Erythroblast (primary cell): ENCODE measurements at regions not wholly inside any gene's neighbourhood (a gene's known extent, or its start where the extent isn't known, plus 50 kb on each side); places are given as distances from the start of the nearest gene placed in this dataset.

ENCODE experiments used
- DNase-seq, 2 experiments: peaks; one replicate each; lab custom pipeline; 2025; lab: John Stamatoyannopoulos, UW
- GATA1 ChIP-seq: IDR thresholded peaks from 2 replicates; pipeline ENCODE4 v1.6.1; 2011; ENCODE audit warnings: low read depth, mild to moderate bottlenecking, control low read depth, low read length, moderate library complexity
- POLR2A ChIP-seq: IDR thresholded peaks from 2 replicates; pipeline ENCODE4 v1.6.1; 2011; ENCODE audit warnings: mild to moderate bottlenecking, low read length

DNA sequence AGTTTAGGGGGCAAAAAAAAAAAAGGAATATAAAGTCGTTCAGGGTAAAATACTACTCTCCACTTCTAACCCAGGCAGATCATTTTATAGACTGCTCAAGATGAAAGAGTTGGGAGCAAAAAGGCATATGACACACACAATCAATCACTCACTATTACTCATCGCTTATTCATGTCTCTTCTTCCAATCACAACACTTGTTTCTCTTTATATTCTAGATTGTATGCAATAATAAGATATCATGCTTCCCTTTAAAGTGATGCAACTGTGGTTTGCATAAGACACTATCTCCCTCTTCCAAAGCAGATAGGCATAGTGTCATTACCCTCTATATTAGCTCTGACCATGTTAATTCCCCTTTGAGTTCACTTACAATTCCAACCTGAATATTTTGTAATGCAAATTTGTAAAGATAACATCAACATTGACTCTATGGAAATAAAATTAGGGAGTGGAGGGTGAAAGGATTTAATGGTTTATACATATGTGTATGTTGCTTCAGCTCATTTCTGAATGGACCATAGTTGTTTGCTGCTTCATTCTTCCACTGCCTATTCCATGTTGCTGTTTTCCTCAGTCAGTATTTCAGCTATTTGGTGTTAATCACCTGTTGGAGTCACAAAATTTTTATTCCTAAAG lies 154.9 kb upstream of the EPHA5 start:
- TF ChIP-seq POLR2A (no peak), GATA1 (no peak)
- DNase-seq, result no peak

DNA sequence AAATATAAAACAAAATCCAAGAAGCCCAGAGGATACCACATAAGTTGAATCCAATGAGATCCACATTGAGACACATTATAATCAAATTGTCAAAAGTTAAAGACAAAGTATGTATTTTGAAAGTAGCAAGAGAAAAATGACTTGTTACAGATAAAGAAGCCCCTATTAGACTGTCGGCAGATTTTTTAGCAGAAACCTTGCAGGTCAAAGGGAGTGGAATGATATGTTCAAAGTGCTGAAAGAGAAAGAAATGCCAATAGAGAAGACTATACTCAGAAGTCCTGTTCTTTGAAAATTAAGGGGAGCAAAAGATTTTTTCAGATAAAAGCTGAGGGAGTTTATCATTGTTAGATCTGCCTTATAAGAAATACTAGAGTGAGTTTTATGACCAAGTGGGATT lies 148.9 kb upstream of the EPHA5 start:
- no peak for DNase-seq
- TF ChIP-seq GATA1 (no peak), POLR2A (no peak)

DNA sequence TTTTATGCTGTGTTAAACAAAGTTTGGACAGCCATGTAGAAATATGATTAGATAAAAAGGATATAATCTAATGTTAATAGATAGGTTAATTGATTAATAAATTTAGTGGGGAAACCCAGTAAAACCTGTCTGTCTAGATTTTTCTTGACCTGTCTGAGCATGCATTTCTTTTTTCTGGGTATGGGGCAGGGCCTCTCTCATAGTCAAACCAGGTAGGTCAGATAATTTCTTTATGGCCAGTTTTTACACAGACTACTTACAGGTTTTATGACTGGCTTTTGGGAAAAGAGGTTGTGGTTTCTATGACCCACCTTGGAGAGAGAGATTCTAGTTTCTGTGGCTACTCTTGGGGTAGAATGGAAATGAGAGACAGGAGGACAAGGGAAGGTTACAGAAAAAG lies 135.6 kb upstream of the EPHA5 start:
- TF ChIP-seq POLR2A (no peak), GATA1 (no peak)
- no peak for DNase-seq

DNA sequence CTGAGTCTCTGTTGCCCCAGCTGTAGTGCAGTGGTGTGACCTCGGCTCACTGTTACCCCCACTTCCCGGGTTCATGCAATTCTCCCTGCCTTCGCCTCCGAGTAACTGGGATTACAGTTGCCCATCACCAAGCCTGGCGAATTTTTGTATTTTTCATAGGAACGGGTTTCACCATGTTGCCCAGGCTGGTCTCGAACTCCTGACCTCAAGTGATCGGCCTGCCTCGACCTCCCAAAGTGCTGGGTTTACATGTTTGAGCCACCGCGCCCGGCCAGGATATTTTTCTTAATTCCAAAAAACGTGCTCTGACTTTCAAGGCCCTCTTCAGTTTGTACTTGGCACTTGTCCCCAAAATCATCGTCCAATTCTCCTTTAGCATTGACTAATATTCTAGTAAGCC lies 129.2 kb upstream of the EPHA5 start:
- TF ChIP-seq GATA1 (no peak), POLR2A (no peak)
- DNase-seq, result no peak

DNA sequence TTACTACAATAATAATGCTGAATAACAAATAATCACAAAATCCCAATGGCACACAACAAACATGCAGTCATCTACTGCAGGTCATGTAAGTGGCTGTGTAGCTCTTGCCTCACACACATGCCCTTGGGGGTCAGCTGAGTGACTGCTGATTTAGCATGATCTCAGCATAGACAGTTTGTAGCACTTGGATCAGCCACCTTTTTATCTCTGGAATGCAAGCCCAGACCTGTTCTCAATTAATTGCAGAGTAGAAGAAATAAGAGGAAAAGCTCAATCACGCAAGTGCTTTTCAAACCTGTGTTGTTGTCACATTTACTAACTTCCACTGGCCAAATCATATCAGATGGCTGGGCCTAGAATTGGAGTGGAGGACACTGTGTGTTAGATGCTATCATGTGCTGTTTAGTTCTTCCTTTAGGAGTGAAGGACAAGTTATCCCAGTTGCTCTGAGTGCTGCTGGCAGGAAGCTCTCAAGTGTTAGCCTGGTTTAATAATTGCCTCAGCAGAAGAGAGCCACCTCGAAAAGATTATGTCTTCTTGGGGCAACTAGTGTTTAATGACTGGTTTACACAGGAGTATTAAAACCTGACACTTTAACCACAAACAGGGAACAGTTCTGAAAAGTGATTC lies 128.3 kb upstream of the EPHA5 start:
- TF ChIP-seq GATA1 (no peak), POLR2A (no peak)
- DNase-seq, result no peak

DNA sequence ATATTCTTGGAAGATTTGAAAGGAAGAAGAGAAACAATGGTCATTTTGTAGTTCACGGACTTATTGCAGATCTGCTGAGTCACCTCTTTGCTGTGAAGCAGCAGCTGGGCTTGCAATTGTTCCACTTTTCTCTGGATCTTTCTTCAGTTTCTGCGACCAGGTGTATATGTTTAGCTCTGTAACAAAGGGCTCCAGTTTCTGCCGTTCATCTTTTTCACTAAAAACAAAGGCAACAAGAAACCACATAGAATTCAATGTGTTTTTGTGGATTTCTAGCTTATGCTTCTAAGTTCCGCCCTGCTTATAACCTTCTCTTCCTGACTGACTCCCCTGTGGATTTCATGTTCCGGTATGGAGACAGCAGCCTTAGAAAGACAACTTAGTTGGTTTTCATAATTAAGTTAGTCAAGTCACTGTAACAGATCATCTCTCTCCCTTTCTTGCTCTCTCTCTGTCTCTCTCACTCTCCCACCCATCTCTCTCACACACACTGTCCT lies 121.6 kb upstream of the EPHA5 start:
- no peak for DNase-seq
- TF ChIP-seq GATA1, result no peak

DNA sequence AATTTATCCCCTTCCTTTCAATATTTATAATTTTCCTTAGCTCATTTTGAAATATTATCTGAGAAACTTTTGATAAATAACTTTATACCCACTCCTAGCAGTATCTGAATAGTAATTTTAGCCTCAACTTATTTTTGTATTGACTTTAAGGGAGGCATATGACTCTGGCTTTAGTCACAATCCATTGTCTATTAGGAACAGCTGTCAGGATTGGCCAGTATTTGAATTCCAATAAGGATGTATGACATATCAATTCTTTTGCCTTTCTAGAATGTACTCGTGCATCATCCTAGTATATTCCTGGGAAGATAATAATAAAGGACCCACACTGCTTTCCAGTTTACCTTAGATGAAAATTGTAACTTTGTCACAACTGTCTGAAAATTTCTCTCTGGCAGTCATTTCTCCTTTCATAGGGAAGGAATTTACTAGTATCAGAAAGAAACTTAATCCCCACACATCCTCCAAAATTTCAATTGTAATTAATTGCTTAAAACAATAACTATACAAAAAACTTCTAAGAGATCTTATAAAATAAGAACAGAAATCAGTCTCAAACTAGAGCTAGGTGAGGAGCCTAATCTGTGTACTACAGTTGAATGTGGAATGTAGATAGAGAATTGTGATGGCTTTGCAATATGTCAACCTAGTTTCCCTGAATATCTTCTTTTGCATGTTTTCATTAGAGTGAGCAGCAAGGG lies 121.0 kb upstream of the EPHA5 start:
- TF ChIP-seq GATA1, result no peak
- TF ChIP-seq POLR2A, result no peak
- no peak for DNase-seq

DNA sequence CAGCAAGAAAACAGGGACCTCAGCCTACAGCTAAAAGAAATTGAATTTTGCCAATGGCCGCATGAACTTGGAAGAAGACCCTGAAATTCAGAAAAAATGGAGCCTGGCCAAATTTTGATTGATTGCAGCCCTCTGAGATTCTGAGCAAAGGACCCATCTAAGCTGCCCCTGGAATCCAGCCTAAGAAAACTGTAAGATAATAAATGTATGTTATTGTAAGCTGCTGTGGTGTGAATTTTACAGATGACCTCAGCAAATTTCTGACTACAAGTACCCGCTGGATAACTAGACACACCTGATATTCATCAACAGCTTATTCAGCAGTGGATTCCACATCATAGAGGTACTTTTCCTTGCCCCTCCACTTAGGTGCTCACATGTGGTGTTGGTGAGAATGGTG lies 119.5 kb upstream of the EPHA5 start:
- DNase-seq, result no peak
- no peak for TF ChIP-seq POLR2A
- TF ChIP-seq GATA1, result no peak

DNA sequence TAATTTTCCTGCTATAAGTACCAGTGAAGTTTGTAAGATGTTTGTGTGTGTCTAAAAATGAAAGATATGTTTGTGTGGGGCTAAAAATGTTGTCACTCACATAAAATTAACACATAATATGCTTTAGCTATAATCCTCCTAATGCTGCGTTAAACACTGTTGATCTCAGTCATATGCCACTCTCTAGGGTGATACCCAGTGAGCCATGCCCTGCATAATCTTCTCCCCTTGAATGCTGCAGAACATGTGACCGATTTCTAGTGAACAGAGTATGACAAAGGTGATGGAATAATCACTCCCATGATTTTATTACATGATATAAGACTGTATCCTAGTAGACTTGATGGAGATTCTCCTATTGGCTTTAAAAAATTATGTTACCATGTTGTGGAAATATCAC lies 119.1 kb upstream of the EPHA5 start:
- no peak for TF ChIP-seq GATA1
- no peak for TF ChIP-seq POLR2A
- no peak for DNase-seq

DNA sequence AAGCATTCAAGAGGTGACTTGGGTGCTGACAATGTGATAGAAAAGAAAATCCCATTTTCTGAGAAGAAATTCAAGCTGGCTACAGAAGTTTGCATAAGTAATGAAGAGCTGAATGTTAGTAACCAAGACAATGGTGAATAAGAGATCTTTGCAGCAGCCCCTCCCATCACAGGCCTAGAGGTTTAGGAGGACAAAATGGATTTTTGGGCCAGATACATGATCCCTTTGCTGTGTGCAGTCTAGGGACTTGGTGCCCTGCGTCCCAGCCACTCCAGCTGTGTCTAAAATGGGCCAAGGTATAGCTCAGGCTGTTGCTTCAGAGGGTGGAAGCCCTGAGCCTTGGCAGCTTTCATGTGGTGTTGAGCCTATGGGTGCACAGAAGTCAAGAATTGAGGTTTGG lies 107.0 kb upstream of the EPHA5 start:
- TF ChIP-seq GATA1, result no peak
- TF ChIP-seq POLR2A, result no peak
- DNase-seq, result no peak

DNA sequence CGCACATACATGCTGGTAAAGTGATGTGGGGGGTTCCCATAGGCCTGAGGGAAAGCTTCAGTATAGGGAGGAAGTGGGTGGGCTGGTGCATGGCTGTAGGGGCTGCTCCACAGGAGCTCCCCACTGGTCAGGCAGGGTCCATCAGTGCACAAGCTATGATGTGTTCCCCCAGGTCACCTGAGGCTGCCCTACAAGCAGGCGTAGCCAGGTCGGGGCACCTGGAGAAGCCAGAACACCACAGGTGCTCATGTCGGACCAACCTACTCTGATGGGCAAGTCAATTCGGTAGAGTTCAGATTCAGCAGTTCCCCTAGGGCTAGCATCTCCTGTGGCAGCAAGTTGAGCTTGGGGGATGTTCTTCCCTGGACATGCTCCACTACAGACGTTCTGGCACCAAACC lies 103.3 kb upstream of the EPHA5 start:
- no peak for TF ChIP-seq GATA1
- no peak for TF ChIP-seq POLR2A
- DNase-seq, result no peak

DNA sequence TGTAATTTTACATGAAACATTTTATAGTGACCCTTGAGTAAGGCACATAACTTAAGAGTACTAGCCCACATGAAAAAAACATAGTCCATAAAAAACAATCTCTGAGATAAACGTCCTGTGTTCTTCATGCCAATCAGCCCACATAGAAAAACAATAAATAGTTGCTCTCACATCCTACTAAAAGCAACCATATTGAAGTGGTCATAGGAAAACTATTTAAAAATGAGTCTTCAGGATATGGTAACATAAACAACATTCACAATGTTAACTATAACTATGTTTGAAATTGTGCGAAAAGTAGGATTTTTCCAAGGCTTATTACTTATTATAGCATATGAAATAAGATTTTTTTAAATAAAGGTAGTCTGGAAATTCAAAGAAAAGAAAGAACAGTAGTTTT lies 77.1 kb upstream of the EPHA5 start:
- no peak for DNase-seq
- TF ChIP-seq POLR2A (no peak), GATA1 (no peak)

DNA sequence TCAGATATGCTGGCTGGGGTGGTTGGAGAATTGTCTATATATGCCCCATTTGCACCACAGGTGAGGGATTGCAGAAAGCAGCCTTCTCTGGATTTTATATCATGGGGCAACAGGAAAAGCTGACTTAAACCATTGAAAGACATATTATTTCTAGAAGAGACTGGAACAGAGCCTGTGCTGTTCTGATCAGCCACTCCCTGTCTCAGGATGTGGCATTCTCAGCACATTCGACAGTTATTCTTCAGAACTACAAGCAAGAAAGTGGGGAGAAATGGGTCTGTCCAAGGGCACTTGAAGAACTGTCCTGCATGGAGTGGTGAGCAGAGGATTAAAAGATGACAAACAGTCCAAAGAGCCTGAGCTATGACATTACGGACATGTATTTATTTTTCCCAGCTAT lies 67.8 kb upstream of the EPHA5 start:
- no peak for DNase-seq
- no peak for TF ChIP-seq GATA1
- TF ChIP-seq POLR2A, result no peak

DNA sequence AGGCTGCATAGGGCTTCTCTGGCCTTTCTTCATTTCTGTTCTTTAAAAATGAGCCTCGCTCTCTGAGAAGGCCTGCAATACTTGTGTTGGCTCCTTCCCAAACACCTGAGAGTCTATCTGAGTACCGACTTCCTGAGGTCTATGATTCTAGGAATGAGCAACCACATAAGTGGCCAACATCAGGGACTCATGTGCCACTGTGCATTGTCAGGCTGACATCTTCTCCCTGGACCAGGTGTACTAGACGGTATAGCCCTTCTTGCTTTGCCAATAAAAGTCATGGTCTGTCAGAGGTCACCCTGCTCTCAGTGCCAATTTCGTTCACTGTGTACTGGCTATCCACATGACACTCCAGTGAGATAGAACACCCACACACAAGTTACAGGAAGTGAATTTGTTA lies 67.4 kb upstream of the EPHA5 start:
- TF ChIP-seq POLR2A, result no peak
- TF ChIP-seq GATA1, result no peak
- no peak for DNase-seq

DNA sequence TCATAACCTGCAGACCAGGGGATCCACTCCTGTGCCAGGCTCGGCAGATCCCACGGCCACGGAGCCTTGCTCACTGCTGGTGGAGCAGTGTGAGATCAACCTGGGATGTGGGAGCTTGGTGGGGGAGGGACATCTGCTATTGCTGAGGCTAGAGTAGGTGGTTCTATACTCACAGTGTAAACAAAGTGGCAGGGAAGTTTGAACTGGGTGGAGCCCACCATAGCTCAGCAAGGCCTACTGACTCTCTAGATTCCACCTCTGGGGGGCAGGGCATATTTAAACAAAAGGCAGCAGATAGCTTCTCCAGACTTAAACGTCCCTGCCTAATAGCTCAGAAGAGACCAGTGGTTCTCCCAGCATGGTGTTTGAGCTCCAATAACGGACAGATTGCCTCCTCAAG lies 54.7 kb upstream of the EPHA5 start:
- TF ChIP-seq POLR2A (no peak), GATA1 (no peak)
- no peak for DNase-seq
